HepG2 (cell line): ENCODE measurements at regions not wholly inside any gene's neighbourhood (a gene's known extent, or its start where the extent isn't known, plus 50 kb on each side); places are given as distances from the start of the nearest gene placed in this dataset.
"Not testable (repeated sequence)": the region's sequence is repeated elsewhere in the genome, so short reads cannot be mapped to it uniquely, and the experiment has no call there.

Experiments
- ATAC-seq: fragments of 200-7000 bp; cut with Tn5 transposase; 3 replicates; pipeline ENCODE4 v1.9.1; 2020; ENCODE audit warnings: mild to moderate bottlenecking, moderate library complexity
- BruUV-seq: library from RNA; stranded (reverse); fragments of 400-500 nt; replicated peaks from 2 replicates; lab custom pipeline; 2021; lab: Mats Ljungman, UMichigan
- CTCF ChIA-PET: fragments of 300-600 bp; formaldehyde crosslinking; extraction: SDS; loops from one replicate; lab custom pipeline; 2021; ENCODE audit warnings: low total read pairs, inconsistent platforms, low intra/inter-chr PET ratio; lab: Yijun Ruan, JAX
- POLR2A ChIA-PET: fragments of 350-600 bp; sonication (Branson Sonifier 250); formaldehyde crosslinking; loops from one replicate; lab custom pipeline; 2020; ENCODE audit warnings: antibody characterized with exemption, inconsistent platforms; lab: Yijun Ruan, JAX
- DNase-seq: peaks from one replicate; pipeline ENCODE4 v3.0.0-alpha.2; 2015; ENCODE audit warnings: low spot score
- FAIRE-seq: peaks from 3 replicates; lab custom pipeline; 2011; peaks lifted over from hg19 to GRCh38; lab: Jason Lieb, UNC
- H2AFZ ChIP-seq: one replicate; pipeline ENCODE4 v1.6.1; 2011; ENCODE audit warnings: low read length, inconsistent platforms
- H3K27ac ChIP-seq: fragments of 300-600 bp; 3 replicates; pipeline ENCODE4 v1.8.0; 2011; ENCODE audit warnings: mixed run types, mild to moderate bottlenecking, mixed read lengths, low read length, inconsistent platforms; ENCODE audit not compliant: insufficient read depth; ENCODE audit errors: extremely low read length
- H3K27me3 ChIP-seq, 2 experiments: fragments of 200-600 bp in 1 of 2; 2 replicates in 1 of 2; 3 replicates in 1 of 2; pipeline versions ENCODE4 v1.6.0 to v1.8.0; 2011; ENCODE audit warnings: low read length in 2 of 2, mild to moderate bottlenecking in 2 of 2, moderate library complexity in 2 of 2, inconsistent platforms in 1 of 2; ENCODE audit not compliant: insufficient read depth in 2 of 2, control insufficient read depth in 1 of 2
- H3K36me3 ChIP-seq, 2 experiments: fragments of 200-600 bp in 1 of 2; replicated peaks in 1 of 2; 2 replicates in 1 of 2; 3 replicates in 1 of 2; pipeline versions ENCODE4 v1.5.1 to v1.8.0; 2011; ENCODE audit warnings: low read length in 2 of 2, inconsistent platforms in 1 of 2; ENCODE audit not compliant: insufficient read depth in 2 of 2, control insufficient read depth in 1 of 2
- H3K4me1 ChIP-seq: 2 replicates; pipeline ENCODE4 v1.5.1; 2012; ENCODE audit warnings: low read length, inconsistent platforms; ENCODE audit not compliant: insufficient read depth
- H3K4me2 ChIP-seq: 2 replicates; pipeline ENCODE4 v1.6.0; 2011; ENCODE audit warnings: low read depth, low read length, inconsistent platforms
- H3K4me3 ChIP-seq, 3 experiments: fragments of 200-600 bp in 1 of 3; sonication (generic), shearing (Covaris generic) in 1 of 3; replicated peaks in 1 of 3; 2 replicates each; pipeline ENCODE4 v1.5.1; 2011 to 2016; ENCODE audit warnings: low read length in 3 of 3, inconsistent platforms in 2 of 3, low read depth in 2 of 3, mild to moderate bottlenecking in 2 of 3, control low read depth in 1 of 3, mixed read lengths in 1 of 3; ENCODE audit not compliant: insufficient read depth in 1 of 3
- H3K79me2 ChIP-seq: one replicate; pipeline ENCODE4 v1.6.1; 2011; ENCODE audit warnings: low read length, inconsistent platforms; ENCODE audit not compliant: insufficient read depth
- H3K9ac ChIP-seq: 2 replicates; pipeline ENCODE4 v1.6.0; 2011; ENCODE audit warnings: mild to moderate bottlenecking, low read depth, low read length, inconsistent platforms; ENCODE audit not compliant: insufficient read depth
- H3K9me3 ChIP-seq: 2 replicates; pipeline ENCODE4 v1.5.1; 2012; ENCODE audit warnings: mild to moderate bottlenecking, low read length
- H4K20me1 ChIP-seq: 2 replicates; pipeline ENCODE4 v1.6.0; 2011; ENCODE audit warnings: inconsistent platforms, mild to moderate bottlenecking, low read length, moderate library complexity; ENCODE audit not compliant: insufficient read depth
- CEBPB ChIP-seq: IDR thresholded peaks from 2 replicates; pipeline ENCODE4 v1.6.1; 2011; ENCODE audit warnings: low read depth, low read length, improper control_type of control experiment, borderline replicate concordance
- ZNF597 ChIP-seq: sonication (generic); formaldehyde crosslinking; IDR thresholded peaks from 2 replicates; pipeline ENCODE4 v1.5.0; 2020; ENCODE audit warnings: missing genetic modification reagents
- WGBS: methylation state at CpG from one replicate; pipeline ENCODE4 v1.1.6; 2017; ENCODE audit warnings: low lambda C conversion rate; 5-methylcytosine and 5-hydroxymethylcytosine counted together
- in situ Hi-C: cut with HindIII; loops from 2 replicates; pipeline ENCODE4 v1.10.0; 2017; ENCODE audit warnings: low pct_unique_long_range_greater_than_20kb; ENCODE audit not compliant: extremely low pct_ligation_motif_present
- intact Hi-C: fragments of 100-400 bp; cut with micrococcal nuclease; formaldehyde crosslinking; loops from one replicate; pipeline ENCODE4 v1.10.0; 2022; ENCODE audit not compliant: unreplicated experiment

DNA sequence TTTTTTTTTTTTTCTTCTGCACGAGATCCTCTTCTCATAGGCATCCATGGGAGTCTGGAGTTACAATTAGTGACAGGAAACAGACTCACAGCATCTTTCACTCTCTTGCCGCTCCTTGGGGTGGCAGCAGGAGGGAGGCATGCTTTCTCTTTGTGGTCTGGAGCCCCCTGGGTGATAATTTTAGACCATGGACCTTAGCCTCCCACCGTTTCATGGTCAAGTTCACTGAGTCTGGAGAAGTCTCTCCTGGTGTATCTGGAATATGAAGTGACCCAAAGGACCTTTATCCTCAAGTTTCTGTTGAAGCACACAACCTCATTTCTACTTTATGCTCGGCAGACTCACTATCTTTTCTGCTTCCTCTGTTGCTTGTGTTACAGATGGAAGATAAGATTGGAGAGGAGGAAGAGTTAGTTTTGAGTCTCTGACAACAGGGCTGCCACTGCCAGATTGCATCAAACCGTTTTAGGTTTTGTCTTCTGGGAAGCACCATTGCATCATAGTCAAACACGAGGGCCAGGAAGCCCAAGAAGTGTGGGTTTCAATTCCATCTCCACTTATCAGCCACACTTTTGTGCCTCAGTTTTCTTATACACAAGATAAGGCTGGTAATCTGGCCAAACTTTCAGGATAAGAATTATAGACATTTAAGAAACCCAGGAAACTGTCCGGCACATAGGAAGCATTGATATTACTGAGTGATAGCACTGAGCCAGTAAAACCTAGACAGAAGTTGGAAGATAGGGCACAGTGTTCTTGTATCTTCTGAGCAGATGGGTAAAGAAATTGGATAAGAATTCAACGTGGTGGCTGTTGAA, 62.3 kb downstream of the ADCYAP1 start:
- Histone ChIP-seq H3K4me2 (no peak overlapping the region), H3K4me1 (no peaks in the 10 kb centered on the region), H3K4me3 (no peak overlapping the region), H4K20me1 (0 out of 2 replicates have a peak, but pooled peaks cover 2% of the 10 kb centered on the region), H3K9me3 (no peaks in the 10 kb centered on the region), H3K36me3 (no peaks in the 10 kb centered on the region)
- 8% methylated on average over 8 of the region's 8 CpGs for WGBS
- DNase-seq: no peak
- no TSS peak for BruUV-seq
- no peak for TF ChIP-seq ZNF597 (CRISPR knock-in tag)
- TF ChIP-seq CEBPB: peak; percentile 33; the same call in 1 of the 2 replicates
- TF ChIP-seq, all 625 proteins: peak for 1
- intact Hi-C loops: no loop called here
- CTCF ChIA-PET: no interaction called here
- FAIRE-seq (no peak), ATAC-seq (no peak)
- Histone ChIP-seq H3K79me2 (no peaks in the 10 kb centered on the region), H3K9ac (no peak overlapping the region), H2AFZ (no peak overlapping the region), H3K27me3 (peaks cover 0 to 3% of the 10 kb centered on the region in 2 experiments; a peak in 1 of 5 replicates), H3K27ac (no peak overlapping the region)
- in situ Hi-C loops: no loop called here
- POLR2A ChIA-PET: no interaction called here

DNA sequence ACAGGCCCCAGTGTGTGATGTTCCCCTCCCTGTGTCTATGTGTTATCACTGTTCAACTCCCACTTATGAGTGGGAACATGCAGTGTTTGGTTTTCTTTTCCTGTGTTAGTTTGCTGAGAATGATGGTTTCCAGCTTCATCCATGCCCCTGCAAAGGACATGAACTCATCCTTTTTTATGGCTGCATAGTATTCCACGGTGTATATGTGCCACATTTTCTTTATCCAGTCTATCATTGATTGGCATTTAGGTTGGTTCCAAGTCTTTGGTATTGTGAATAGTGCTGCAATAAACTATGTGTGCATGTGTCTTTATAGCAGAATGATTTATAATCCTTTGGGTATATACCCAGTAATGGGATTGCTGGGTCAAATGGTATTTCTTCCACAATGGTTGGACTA, 64.2 kb downstream of the ADCYAP1 start:
- 0% methylated on average over 1 of the region's 1 CpG for WGBS
- H3K27ac ChIP-seq, intact Hi-C loops, CTCF ChIA-PET, BruUV-seq, H3K9me3 ChIP-seq, POLR2A ChIA-PET, H3K4me2 ChIP-seq, H4K20me1 ChIP-seq, H2AFZ ChIP-seq, H3K79me2 ChIP-seq, DNase-seq, H3K36me3 ChIP-seq, H3K27me3 ChIP-seq, H3K9ac ChIP-seq, in situ Hi-C loops, H3K4me3 ChIP-seq, ATAC-seq, H3K4me1 ChIP-seq, FAIRE-seq: not testable (repeated sequence)

DNA sequence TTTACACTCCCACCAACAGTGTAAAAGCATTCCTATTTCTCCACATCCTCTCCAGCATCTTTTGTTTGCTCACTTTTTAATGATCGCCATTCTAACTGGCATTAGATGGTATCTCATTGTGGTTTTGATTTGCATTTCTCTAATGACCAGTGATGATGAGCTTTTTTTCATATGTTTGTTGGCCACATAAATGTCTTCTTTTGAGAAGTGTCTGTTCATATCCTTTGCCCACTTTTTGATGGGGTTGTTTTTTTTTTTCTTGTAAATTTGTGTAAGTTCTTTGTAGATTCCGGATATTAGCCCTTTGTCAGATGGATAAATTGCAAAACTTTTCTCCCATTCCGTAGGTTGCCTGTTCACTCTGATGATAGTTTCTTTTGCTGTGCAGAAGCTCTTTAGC, 64.6 kb downstream of the ADCYAP1 start:
- H2AFZ ChIP-seq, ATAC-seq: not testable (repeated sequence)
- 24% methylated on average over 3 of the region's 3 CpGs for WGBS

DNA sequence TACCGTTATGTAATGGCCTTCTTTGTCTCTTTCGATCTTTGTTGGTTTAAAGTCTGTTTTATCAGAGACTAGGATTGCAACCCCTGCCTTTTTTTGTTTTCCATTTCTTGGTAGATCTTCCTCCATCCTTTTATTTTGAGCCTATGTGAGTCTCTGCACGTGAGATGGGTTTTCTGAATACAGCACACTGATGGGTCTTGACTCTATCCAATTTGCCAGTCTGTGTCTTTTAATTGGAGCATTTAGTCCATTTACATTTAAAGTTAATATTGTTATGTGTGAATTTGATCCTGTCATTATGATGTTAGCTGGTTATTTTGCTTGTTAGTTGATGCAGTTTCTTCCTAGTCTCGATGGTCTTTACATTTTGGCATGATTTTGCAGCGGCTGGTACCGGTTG, 69.9 kb downstream of the ADCYAP1 start:
- intact Hi-C loops, H3K36me3 ChIP-seq, H3K27ac ChIP-seq, FAIRE-seq, H3K9me3 ChIP-seq, DNase-seq, H3K79me2 ChIP-seq, H3K27me3 ChIP-seq, POLR2A ChIA-PET, H4K20me1 ChIP-seq, H3K4me3 ChIP-seq, BruUV-seq, ATAC-seq, H2AFZ ChIP-seq, in situ Hi-C loops, H3K4me2 ChIP-seq, H3K4me1 ChIP-seq, H3K9ac ChIP-seq, CTCF ChIA-PET: not testable (repeated sequence)
- 5% methylated on average over 3 of the region's 6 CpGs for WGBS

More for the DNA sequence above, 64.6 kb downstream of the ADCYAP1 start:
- H3K27ac ChIP-seq, in situ Hi-C loops, BruUV-seq, H3K4me3 ChIP-seq, H4K20me1 ChIP-seq, FAIRE-seq, H3K79me2 ChIP-seq, H3K27me3 ChIP-seq, DNase-seq, H3K4me1 ChIP-seq, H3K9ac ChIP-seq, CTCF ChIA-PET, H3K9me3 ChIP-seq, H3K4me2 ChIP-seq, intact Hi-C loops, POLR2A ChIA-PET, H3K36me3 ChIP-seq: not testable (repeated sequence)
